22Rv1 (cell line): ENCODE measurements at regions not wholly inside any gene's neighbourhood (a gene's known extent, or its start where the extent isn't known, plus 50 kb on each side); places are given as distances from the start of the nearest gene placed in this dataset.

Experiments
- CTCF ChIP-seq: fragments of 450-650 bp; IDR thresholded peaks from 2 replicates; pipeline ENCODE4 v1.5.1; 2017; ENCODE audit warnings: mild to moderate bottlenecking
- ZFX ChIP-seq: fragments of 450-650 bp; IDR thresholded peaks from 2 replicates; pipeline ENCODE4 v1.6.1; 2017; ENCODE audit warnings: antibody characterized with exemption, borderline replicate concordance

DNA sequence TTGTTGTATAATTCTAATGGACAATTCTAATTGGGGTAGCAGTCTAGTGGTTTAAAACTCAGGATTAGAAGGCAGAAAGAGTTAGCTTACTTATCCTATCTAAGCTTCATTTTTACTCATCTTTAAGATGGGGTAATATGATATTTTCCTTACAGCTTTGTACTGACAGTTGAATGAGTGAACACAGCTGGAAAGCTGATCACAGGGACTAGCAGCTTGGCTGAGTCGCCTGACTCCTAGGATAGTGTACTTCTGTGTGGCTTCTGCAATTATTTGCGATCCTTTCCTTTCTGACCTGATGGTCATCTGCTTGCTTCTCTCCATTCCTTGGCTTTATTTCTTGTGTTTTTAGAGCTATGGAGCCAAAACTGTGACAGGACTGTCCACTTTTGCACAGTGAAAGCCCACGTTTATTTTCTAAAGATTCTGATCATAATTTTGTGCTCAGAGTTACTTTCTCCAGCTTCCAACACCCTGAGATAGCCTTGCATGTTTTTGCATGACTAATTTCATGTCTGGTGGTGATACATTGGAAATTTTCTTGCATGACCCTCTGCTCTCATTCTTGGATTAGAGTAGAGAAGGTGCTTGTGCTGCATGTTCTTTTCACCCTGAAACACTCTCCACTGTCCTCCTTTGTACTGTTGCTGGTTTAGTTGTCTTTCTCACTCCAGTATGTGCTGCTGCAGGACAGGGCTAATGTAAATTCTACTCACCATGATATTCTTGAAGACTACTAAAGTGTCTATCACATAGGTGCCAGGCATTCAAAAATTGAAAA lies 377.0 kb upstream of the ATP2B1 start:
- TF ChIP-seq CTCF = no peak
- TF ChIP-seq ZFX = no peak
